Gastrocnemius medialis (tissue), 4 donors: ENCODE measurements at regions not wholly inside any gene's neighbourhood (a gene's known extent, or its start where the extent isn't known, plus 50 kb on each side); places are given as distances from the start of the nearest gene placed in this dataset.

Experiments
- ATAC-seq, 2 donors: fragments of 150-250 bp; one replicate each; pipeline ENCODE4 v1.9.1; 2016
- DNase-seq, 2 donors: peaks; one replicate each; pipeline ENCODE4 v3.0.0-alpha.2; 2019
- H3K27ac ChIP-seq, 4 donors: fragments of 200-600 bp; sonication (generic); 1 replicate in 1 of 4; 2 replicates in 3 of 4; pipeline ENCODE4 v1.5.1; 2016 to 2018; ENCODE audit warnings: mild to moderate bottlenecking in 2 of 4, moderate library complexity in 1 of 4
- H3K27me3 ChIP-seq, 3 donors: fragments of 200-600 bp; sonication (generic) in 2 of 3; 1 replicate in 1 of 3; 2 replicates in 2 of 3; pipeline versions ENCODE4 v1.5.1 to v1.6.0; 2016 to 2019; ENCODE audit warnings: mild to moderate bottlenecking in 1 of 3, moderate library complexity in 1 of 3
- H3K36me3 ChIP-seq, 2 donors: fragments of 200-600 bp; sonication (generic) in 1 of 2; one replicate each; pipeline ENCODE4 v1.5.1; 2017 to 2018
- H3K4me1 ChIP-seq, 2 donors: fragments of 200-600 bp; sonication (generic) in 1 of 2; one replicate each; pipeline ENCODE4 v1.5.1; 2016 to 2017; ENCODE audit warnings: mild to moderate bottlenecking in 2 of 2
- H3K4me3 ChIP-seq, 4 donors: fragments of 200-600 bp; sonication (generic) in 3 of 4; 1 replicate in 1 of 4; 2 replicates in 3 of 4; pipeline ENCODE4 v1.5.1; 2016 to 2019; ENCODE audit warnings: mild to moderate bottlenecking in 2 of 4
- H3K9me3 ChIP-seq, 3 donors: fragments of 200-600 bp; sonication (generic) in 2 of 3; 1 replicate in 1 of 3; 2 replicates in 2 of 3; pipeline ENCODE4 v1.5.1; 2016 to 2019
- CTCF ChIP-seq, 5 experiments: fragments of 450-650 bp in 3 of 5; fragments of 200-600 bp in 2 of 5; sonication (generic) in 2 of 5; IDR thresholded peaks in 4 of 5; conservative IDR thresholded peaks in 1 of 5; 1 replicate in 4 of 5; 2 replicates in 1 of 5; pipeline ENCODE4 v1.5.1; 2016 to 2019; ENCODE audit warnings: antibody characterized with exemption in 5 of 5, mild to moderate bottlenecking in 3 of 5, moderate library complexity in 3 of 5
- POLR2A ChIP-seq, 2 donors: fragments of 450-650 bp; IDR thresholded peaks; one replicate each; pipeline ENCODE4 v1.6.1; 2017; ENCODE audit warnings: antibody characterized with exemption in 2 of 2, mild to moderate bottlenecking in 2 of 2, moderate library complexity in 2 of 2
- in situ Hi-C, 4 donors: fragments of 200-750 bp; cut with MboI; loops; one replicate each; pipeline versions ENCODE4 v1.15.0 to v1.8.0; 2017; ENCODE audit warnings: low sequenced_read_pairs in 4 of 4
- intact Hi-C: fragments of 100-400 bp; cut with DNase I; formaldehyde crosslinking; loops from one replicate; pipeline ENCODE4 v1.15.1; 2023; ENCODE audit warnings: low total_unique reads

GRCh38 chr22:49561338-49561737, 266.3 kb downstream of the BRD1 start:
- no peaks in the 10 kb centered on the region for H3K9me3 ChIP-seq
- intact Hi-C loops: no loop called here
- H3K36me3 ChIP-seq: no peaks in the 10 kb centered on the region
- no peak overlapping the region for H3K4me3 ChIP-seq
- H3K27ac ChIP-seq: no peak overlapping the region
- no peak for DNase-seq
- in situ Hi-C loops: no loop called here
- H3K27me3 ChIP-seq: no peaks in the 10 kb centered on the region
- no peaks in the 10 kb centered on the region for H3K4me1 ChIP-seq
- TF ChIP-seq CTCF (IDR thresholded peaks at IDR 0.05 in 4 of 5, conservative IDR thresholded peaks at IDR 0.05 in 1 of 5) (no peak), POLR2A (IDR thresholded peaks at IDR 0.05) (no peak)
- no peak for ATAC-seq

GRCh38 chr22:49555526-49555925, 272.1 kb downstream of the BRD1 start:
- Histone ChIP-seq H3K27me3 (no peaks in the 10 kb centered on the region), H3K9me3 (no peaks in the 10 kb centered on the region), H3K4me1 (no peaks in the 10 kb centered on the region), H3K27ac (no peak overlapping the region), H3K36me3 (no peaks in the 10 kb centered on the region), H3K4me3 (no peak overlapping the region)
- TF ChIP-seq CTCF (IDR thresholded peaks at IDR 0.05 in 4 of 5, conservative IDR thresholded peaks at IDR 0.05 in 1 of 5) (no peak), POLR2A (IDR thresholded peaks at IDR 0.05) (no peak)
- no peak for DNase-seq
- in situ Hi-C loops: no loop called here
- intact Hi-C loops: no loop called here
- no peak for ATAC-seq

- Histone ChIP-seq H3K27me3 (no peaks in the 10 kb centered on the region), H3K27ac (no peak overlapping the region), H3K4me1 (no peaks in the 10 kb centered on the region), H3K4me3 (no peak overlapping the region), H3K36me3 (no peaks in the 10 kb centered on the region), H3K9me3 (no peaks in the 10 kb centered on the region)
- DNase-seq: no peak
- in situ Hi-C loops (no loop called here), intact Hi-C loops (no loop called here)
- TF ChIP-seq POLR2A (IDR thresholded peaks at IDR 0.05): no peak
- TF ChIP-seq CTCF (IDR thresholded peaks at IDR 0.05 in 4 of 5, conservative IDR thresholded peaks at IDR 0.05 in 1 of 5): no peak
- ATAC-seq: no peak
These were observed 272.9 kb downstream of the BRD1 start for GRCh38 chr22:49554741-49555140.

- no peak overlapping the region for H3K27ac ChIP-seq
- DNase-seq (peak in 1 of 2 donors; percentile 6), ATAC-seq (no peak)
- intact Hi-C loops (no loop called here), in situ Hi-C loops (no loop called here)
- TF ChIP-seq POLR2A (IDR thresholded peaks at IDR 0.05) (no peak), CTCF (IDR thresholded peaks at IDR 0.05 in 4 of 5, conservative IDR thresholded peaks at IDR 0.05 in 1 of 5) (no peak)
- H3K4me3 ChIP-seq: no peak overlapping the region
- H3K4me1 ChIP-seq: no peaks in the 10 kb centered on the region
- H3K27me3 ChIP-seq: no peaks in the 10 kb centered on the region
- H3K36me3 ChIP-seq: no peaks in the 10 kb centered on the region
- H3K9me3 ChIP-seq: no peaks in the 10 kb centered on the region
These were observed 273.4 kb downstream of the BRD1 start for GRCh38 chr22:49554296-49554625.

GRCh38 chr22:49553518-49554295, 274.0 kb downstream of the BRD1 start:
- in situ Hi-C loops (no loop called here), intact Hi-C loops (no loop called here)
- H3K36me3 ChIP-seq: no peaks in the 10 kb centered on the region
- no peaks in the 10 kb centered on the region for H3K4me1 ChIP-seq
- no peaks in the 10 kb centered on the region for H3K27me3 ChIP-seq
- H3K27ac ChIP-seq: no peak overlapping the region
- DNase-seq (peak in 1 of 2 donors; percentile 6), ATAC-seq (no peak)
- H3K4me3 ChIP-seq: no peak overlapping the region
- TF ChIP-seq POLR2A (IDR thresholded peaks at IDR 0.05) (no peak), CTCF (IDR thresholded peaks at IDR 0.05 in 4 of 5, conservative IDR thresholded peaks at IDR 0.05 in 1 of 5) (no peak)
- H3K9me3 ChIP-seq: no peaks in the 10 kb centered on the region
